ENCODE measurements at regions not wholly inside any gene's neighbourhood (a gene's known extent, or its start where the extent isn't known, plus 50 kb on each side); places are given as distances from the start of the nearest gene placed in this dataset.

GRCh38 chr6:44531442-44532015 is 144.0 kb downstream of the CDC5L start:
- no peak for TF ChIP-seq POLR2A (IDR thresholded peaks at IDR 0.05)
- no peak for TF ChIP-seq CTCF (IDR thresholded peaks at IDR 0.05 in 8 of 11, conservative IDR thresholded peaks at IDR 0.05 in 3 of 11)
